Progenitor cell of endocrine pancreas (in vitro differentiated cells): ENCODE measurements at regions not wholly inside any gene's neighbourhood (a gene's known extent, or its start where the extent isn't known, plus 50 kb on each side); places are given as distances from the start of the nearest gene placed in this dataset.

Experiments
- DNase-seq: peaks from one replicate; pipeline ENCODE4 v3.0.0; 2021; ENCODE audit warnings: low spot score; ENCODE audit not compliant: unreplicated experiment
- H3K27ac Mint-ChIP-seq: 2 replicates; pipeline ENCODE4 v1.8.0; 2021; ENCODE audit warnings: mild to moderate bottlenecking, moderate library complexity, mixed read lengths
- H3K27me3 Mint-ChIP-seq: 2 replicates; pipeline ENCODE4 v1.8.0; 2021; ENCODE audit warnings: mixed read lengths
- H3K36me3 Mint-ChIP-seq: 2 replicates; pipeline ENCODE4 v1.8.0; 2022; ENCODE audit warnings: mixed read lengths; ENCODE audit not compliant: insufficient read depth
- H3K4me1 Mint-ChIP-seq: 2 replicates; pipeline ENCODE4 v1.8.0; 2021; ENCODE audit warnings: low read depth, mixed read lengths
- H3K4me3 Mint-ChIP-seq: 2 replicates; pipeline ENCODE4 v1.8.0; 2021; ENCODE audit warnings: low read depth, mild to moderate bottlenecking, moderate library complexity, mixed read lengths
- H3K9me3 Mint-ChIP-seq: 2 replicates; pipeline ENCODE4 v1.8.0; 2021; ENCODE audit warnings: low read depth, mixed read lengths
- CTCF ChIP-seq: fragments of 200-600 bp; sonication (generic); IDR thresholded peaks from one replicate; pipeline ENCODE4 v1.5.0; 2021; ENCODE audit warnings: antibody characterized with exemption, mild to moderate bottlenecking; ENCODE audit not compliant: unreplicated experiment

GRCh38 chr18:65265761-65266160 lies 485.1 kb upstream of the CDH7 start:
- Mint-ChIP-seq H3K4me3 (no peak overlapping the region), H3K27me3 (no peaks in the 10 kb centered on the region), H3K27ac (no peak overlapping the region), H3K4me1 (peaks cover 5% of the 10 kb centered on the region), H3K36me3 (no peaks in the 10 kb centered on the region), H3K9me3 (no peaks in the 10 kb centered on the region)
- no peak for DNase-seq
- TF ChIP-seq CTCF: no peak

- Mint-ChIP-seq H3K9me3 (no peaks in the 10 kb centered on the region), H3K27me3 (no peaks in the 10 kb centered on the region), H3K36me3 (no peaks in the 10 kb centered on the region), H3K4me3 (no peak overlapping the region), H3K4me1 (peaks cover 5% of the 10 kb centered on the region), H3K27ac (no peak overlapping the region)
- DNase-seq: no peak
- no peak for TF ChIP-seq CTCF
Measured at GRCh38 chr18:65260030-65260429, 490.8 kb upstream of the CDH7 start.

- Mint-ChIP-seq H3K4me3 (no peak overlapping the region), H3K4me1 (peaks cover 5% of the 10 kb centered on the region), H3K27ac (no peak overlapping the region), H3K27me3 (no peaks in the 10 kb centered on the region), H3K36me3 (no peaks in the 10 kb centered on the region), H3K9me3 (no peaks in the 10 kb centered on the region)
- no peak for DNase-seq
- TF ChIP-seq CTCF: no peak
Measured at GRCh38 chr18:65259403-65259802, 491.4 kb upstream of the CDH7 start.

GRCh38 chr18:65257149-65257548 lies 493.7 kb upstream of the CDH7 start:
- H3K27me3 Mint-ChIP-seq: no peaks in the 10 kb centered on the region
- no peak for TF ChIP-seq CTCF
- no peaks in the 10 kb centered on the region for H3K36me3 Mint-ChIP-seq
- peaks cover 5% of the 10 kb centered on the region for H3K4me1 Mint-ChIP-seq
- H3K27ac Mint-ChIP-seq: no peak overlapping the region
- no peak for DNase-seq
- H3K9me3 Mint-ChIP-seq: no peaks in the 10 kb centered on the region
- H3K4me3 Mint-ChIP-seq: no peak overlapping the region

GRCh38 chr18:65255417-65255816 lies 495.4 kb upstream of the CDH7 start:
- H3K27me3 Mint-ChIP-seq: no peaks in the 10 kb centered on the region
- H3K4me1 Mint-ChIP-seq: peaks cover 3% of the 10 kb centered on the region
- TF ChIP-seq CTCF: peak; percentile 36
- H3K4me3 Mint-ChIP-seq: no peak overlapping the region
- no peaks in the 10 kb centered on the region for H3K36me3 Mint-ChIP-seq
- no peaks in the 10 kb centered on the region for H3K9me3 Mint-ChIP-seq
- no peak for DNase-seq
- H3K27ac Mint-ChIP-seq: no peak overlapping the region
